Right lobe of liver (tissue), 4 donors: ENCODE measurements at regions not wholly inside any gene's neighbourhood (a gene's known extent, or its start where the extent isn't known, plus 50 kb on each side); places are given as distances from the start of the nearest gene placed in this dataset.

Source experiments
- POLR2A ChIP-seq: fragments of 450-650 bp; IDR thresholded peaks from one replicate; pipeline ENCODE4 v1.6.1; 2017; ENCODE audit warnings: antibody characterized with exemption, mild to moderate bottlenecking
- TF ChIP-seq, protein P1 (sequence below), 4 donors: fragments of 200-600 bp in 3 of 4; fragments of 450-650 bp in 1 of 4; IDR thresholded peaks; one replicate each; pipeline versions ENCODE4 v1.5.1 to v1.8.0; 2016 to 2022; ENCODE audit warnings: antibody characterized with exemption in 4 of 4, mild to moderate bottlenecking in 2 of 4
- donor health status: DM: no; HTN: no; CAD: no.
- donor health status: DM: no; HTN: no; CAD: no.
- donor health status: DM: no; HTN: yes; CAD: no.

DNA sequence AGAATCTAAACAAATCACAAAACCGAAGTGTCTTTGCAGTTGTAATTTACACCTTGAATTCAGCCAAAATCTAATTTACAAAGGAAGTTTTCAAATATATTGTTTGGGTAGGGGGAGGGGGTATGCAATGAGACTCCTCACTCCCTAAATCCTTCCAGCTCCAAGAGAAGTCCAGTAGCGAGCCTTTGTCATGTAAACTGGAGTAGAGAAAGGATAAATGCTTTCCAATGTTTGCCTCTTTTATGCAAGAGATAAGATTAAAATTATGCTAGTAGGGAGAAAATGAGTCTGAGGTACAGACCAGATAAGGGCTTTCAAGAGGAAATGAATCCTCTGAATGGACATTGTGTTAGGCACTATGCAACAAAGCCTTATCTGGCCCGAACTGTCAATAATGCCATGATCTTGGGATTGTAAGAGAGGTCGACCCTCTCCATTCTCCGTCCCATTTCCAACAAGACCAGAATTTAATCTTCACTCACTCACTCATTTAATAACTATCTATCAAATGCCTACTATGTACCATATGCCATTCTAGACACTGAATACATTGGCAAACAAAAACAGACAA lies 199.2 kb downstream of the LACC1 start:
- TF ChIP-seq, protein P1, sequence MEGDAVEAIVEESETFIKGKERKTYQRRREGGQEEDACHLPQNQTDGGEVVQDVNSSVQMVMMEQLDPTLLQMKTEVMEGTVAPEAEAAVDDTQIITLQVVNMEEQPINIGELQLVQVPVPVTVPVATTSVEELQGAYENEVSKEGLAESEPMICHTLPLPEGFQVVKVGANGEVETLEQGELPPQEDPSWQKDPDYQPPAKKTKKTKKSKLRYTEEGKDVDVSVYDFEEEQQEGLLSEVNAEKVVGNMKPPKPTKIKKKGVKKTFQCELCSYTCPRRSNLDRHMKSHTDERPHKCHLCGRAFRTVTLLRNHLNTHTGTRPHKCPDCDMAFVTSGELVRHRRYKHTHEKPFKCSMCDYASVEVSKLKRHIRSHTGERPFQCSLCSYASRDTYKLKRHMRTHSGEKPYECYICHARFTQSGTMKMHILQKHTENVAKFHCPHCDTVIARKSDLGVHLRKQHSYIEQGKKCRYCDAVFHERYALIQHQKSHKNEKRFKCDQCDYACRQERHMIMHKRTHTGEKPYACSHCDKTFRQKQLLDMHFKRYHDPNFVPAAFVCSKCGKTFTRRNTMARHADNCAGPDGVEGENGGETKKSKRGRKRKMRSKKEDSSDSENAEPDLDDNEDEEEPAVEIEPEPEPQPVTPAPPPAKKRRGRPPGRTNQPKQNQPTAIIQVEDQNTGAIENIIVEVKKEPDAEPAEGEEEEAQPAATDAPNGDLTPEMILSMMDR (IDR thresholded peaks at IDR 0.05): no peak
- TF ChIP-seq POLR2A: no peak
